Ureter (tissue), 1 donor: ENCODE measurements at regions not wholly inside any gene's neighbourhood (a gene's known extent, or its start where the extent isn't known, plus 50 kb on each side); places are given as distances from the start of the nearest gene placed in this dataset.
"Not testable (repeated sequence)": the region's sequence is repeated elsewhere in the genome, so short reads cannot be mapped to it uniquely, and the experiment has no call there.

Experiments
- DNase-seq: peaks from one replicate; pipeline ENCODE4 v3.0.0-alpha.2; 2020; ENCODE audit warnings: low spot score
- donor health status: DM: yes; HTN: yes; CAD: no.

DNA sequence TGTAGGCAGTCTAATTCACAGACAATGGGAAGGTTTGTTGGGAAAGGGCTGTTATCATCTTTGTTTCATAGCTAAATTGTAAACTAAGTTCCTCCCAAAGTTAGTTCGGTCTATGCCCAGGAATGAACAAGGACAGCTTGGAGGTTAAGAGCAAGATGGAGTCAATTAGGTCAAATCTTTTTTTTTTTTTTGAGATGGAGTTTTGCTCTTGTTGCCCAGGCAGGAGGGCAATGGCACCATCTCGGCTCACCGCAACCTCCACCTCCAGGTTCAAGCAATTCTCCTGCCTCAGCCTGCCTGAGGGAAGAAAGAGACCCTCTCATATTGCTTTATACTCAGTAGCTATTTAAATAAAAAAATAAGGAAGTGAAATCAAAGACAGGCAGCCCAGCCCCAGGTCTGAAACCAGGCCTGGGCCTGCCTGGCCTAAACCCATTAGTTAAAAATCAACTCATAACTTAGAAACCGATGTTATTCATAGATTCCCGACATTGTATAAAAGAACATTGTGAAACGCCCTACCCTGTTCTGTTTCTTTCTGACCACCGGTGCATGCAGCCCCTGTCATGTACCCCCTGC lies 297.4 kb upstream of the SGCG start:
- DNase-seq: no peak

DNA sequence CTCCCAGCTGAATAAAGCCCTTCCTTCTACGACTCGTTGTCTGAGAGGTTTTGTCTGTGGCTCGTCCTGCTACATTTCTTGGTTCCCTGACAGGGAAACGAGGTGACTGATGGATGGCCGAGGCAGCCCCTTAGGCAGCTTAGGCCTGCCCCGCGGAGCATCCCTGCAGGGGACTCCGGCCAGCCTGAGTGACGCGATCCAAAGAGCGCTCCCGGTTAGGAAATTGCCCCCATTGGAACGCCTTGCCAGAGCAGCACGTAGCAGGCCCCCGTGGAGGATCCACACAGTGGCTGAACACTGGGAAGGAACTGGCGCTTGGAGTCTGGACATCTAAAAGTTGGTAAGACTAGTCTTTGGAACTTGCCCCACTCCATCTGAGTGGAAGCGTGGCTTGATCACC lies 296.8 kb upstream of the SGCG start:
- no peak for DNase-seq

DNA sequence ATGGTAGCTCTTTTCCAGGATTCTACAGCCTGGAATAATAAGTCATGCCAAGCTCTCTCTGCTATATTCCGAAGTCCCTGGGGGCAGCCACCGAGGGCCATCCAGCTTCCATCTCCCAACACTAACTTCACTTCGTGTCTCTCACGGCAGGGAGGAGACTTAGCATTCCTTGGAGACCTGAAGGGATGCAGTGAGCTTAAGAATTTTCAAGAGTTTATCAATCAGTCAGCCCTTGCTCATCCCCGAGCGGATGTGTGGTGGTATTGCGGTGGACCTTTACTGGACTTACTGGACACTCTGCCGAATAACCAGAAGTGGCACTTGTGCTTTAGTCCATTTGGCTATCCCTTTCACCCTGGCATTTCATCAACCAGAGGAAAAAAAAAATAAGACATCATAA lies 294.7 kb upstream of the SGCG start:
- not testable (repeated sequence) for DNase-seq

DNA sequence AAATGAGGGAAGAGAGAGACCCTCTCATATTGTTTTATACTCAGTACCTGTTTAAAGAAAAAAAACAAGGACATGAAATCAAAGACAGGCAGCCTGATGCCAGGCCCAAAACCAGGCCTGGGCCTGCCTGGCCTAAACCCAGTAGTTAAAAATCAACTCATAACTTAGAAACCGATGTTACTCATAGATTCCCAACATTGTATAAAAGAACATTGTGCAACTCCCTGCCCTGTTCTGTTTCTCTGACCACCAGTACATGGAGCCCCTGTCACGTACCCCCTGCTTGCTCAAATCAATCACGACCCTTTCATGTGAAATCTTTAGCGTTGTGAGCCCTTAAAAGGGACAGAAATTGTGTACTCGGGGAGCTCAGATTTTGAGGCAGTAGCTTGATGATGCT lies 291.4 kb upstream of the SGCG start:
- not testable (repeated sequence) for DNase-seq

DNA sequence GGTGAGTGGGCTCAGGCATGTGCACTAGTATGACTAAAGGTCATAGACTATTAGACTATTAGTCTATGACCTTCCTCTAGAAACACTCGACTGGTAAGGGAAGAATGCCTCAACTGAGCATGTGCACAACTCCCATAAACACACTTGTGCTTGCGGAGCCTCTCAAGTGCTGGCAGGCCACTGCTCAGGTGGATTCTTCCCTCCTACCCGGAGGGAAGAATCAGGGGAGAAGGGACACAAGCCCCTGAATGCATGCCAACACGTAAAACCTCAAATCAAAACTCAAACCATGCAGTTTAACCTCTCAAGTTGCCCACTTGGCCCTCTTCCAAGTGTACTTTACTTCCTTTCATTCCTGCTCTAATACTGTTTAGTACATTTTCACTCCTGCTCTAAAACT lies 287.6 kb upstream of the SGCG start:
- DNase-seq: no peak

DNA sequence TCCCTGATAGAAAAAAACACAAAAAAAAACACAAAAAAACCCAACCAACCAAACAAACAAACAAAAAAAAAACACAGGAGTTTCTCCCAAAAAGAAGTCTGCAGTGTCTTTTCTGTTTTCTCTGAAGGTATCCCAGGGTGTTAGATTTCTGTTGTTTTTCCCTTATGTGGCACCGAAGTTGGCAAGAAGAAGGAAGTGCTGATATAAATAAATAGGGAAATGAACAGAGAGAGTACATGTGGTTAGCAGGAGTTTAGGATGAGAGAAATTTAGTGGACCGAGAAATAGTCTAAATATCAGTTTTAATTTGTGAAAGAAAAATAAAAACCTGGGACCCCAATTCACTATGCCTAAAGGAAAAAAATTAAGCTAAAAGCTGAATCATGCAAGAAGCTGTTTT lies 287.0 kb upstream of the SGCG start:
- DNase-seq: no peak

DNA sequence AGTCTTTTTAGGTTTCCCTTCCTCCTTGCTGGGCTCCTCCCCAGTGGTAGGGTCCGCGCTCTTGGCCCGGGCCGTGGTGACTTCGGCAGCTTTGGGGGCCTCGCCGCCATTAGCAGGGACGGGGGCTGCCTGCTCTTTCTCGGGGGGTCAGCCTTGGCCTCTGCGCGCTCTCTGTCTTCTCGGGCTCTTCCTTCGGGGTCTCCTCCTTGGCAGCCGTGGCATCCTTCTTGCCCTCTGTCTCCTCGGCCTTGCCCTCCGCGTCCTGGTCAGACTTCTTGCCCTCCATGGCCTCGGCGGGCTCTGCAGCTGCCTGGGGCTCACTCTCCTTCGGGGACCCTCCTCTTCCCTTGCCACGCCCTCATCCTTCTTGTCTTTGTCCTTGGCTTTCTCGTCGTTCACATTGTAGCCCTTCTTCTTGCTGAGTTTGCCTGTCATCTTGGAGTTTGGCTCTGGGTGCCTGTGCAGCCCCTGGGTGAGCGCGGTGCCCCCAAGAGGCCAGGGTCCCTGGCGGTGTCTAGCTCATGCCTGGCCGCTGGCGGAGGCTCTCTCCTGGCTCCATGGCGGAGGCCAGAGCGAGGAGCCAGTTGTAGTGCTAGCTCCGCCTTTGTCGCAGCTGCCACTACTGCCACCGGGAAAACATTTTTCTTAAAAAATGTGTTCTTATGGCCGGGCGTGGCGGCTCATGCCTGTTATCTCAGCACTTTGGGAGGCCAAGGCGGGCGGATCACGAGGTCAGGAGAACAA lies 283.0 kb upstream of the SGCG start:
- DNase-seq: no peak

DNA sequence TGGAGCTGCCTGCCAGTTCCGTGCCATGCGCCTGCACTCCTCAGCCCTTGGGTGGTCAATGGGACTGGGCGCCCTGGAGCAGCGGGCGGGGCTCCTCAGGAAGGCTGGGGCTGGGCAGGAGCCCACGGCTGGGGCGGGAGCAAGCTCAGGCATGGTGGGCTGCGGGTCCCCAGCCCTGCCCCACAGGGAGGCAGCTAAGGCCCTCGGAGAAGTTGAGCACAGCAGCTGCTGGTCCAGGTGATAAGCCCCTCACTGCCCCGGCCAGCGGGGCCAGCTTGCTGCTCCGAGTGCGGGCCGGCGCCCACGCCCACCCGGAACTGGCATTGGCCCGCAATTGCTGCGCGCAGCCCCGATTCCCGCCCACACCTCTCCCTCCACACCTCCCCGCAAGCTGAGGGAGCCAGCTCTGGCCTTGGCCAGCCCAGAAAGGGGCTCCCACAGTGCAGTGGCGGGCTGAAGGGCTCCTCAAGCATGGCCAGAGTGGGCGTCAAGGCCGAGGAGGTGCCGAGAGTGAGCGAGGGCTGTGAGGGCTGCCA lies 280.3 kb upstream of the SGCG start:
- not testable (repeated sequence) for DNase-seq

DNA sequence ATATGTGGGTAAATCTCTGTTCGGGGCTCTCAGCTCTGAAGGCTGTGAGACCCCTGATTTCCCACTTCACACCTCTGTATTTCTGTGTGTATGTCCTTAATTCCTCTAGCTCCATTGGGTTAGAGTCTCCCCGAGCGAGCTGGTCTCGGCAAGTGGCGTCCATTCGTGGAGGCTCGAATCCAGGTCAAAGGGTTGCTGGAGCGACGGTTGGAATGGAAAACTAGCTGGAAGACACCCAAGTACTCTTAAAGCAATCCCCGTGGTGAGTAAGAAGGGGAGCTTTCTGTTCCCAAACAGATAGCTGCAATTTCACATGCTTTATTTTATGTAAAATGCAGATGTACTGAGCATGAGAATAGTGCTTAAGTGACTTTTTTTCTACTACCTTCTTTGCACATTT lies 277.5 kb upstream of the SGCG start:
- DNase-seq: no peak

DNA sequence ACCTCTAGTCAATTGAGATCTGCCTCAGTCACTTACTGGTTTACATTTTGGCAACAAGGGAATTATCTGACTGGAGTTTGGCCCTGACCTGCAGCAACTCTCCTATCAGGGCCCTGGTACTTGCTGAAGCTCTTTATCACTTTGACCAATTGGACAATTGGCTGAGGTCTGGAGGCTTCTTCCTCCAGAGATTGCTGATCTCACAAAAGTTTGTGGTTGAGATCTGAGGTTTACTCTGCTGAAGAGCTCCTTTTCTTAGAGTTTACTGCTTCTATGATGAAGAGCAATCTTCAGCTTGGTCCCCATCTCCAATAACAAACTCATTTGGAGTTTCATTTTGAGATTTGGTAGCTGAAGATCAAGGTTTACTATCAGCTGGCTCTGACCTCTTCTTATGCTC lies 276.9 kb upstream of the SGCG start:
- DNase-seq: no peak

DNA sequence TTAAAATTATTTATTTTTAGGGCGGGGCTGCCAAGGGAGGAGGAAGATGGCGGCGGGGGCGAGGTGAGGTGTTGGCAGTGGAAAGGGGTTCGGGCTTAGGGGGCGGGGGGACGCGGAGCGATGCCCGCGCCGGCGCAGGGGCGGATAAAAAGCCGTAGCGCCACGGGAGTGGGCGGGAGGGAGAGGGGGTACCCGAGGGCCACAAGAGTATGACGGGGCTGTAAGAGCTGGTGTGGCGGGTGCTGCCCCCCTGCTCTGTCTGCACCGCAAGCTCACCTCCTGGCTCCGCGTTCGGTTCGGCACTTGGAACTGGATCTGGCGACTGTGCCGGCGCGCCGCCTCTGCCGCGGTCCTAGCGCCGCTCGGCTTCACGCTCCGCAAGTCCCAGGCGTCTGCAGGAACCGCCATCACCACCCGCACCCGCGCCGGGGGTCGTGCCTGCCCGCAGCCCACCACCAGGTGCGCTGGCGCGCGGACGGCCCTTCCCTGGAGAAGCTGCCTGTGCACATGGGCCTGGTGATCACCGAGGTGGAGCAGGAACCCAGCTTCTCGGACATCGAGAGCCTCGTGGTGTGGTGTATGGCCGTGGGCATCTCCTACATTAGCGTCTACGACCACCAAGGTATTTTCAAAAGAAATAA lies 265.2 kb upstream of the SGCG start:
- peak; percentile 65 for DNase-seq

DNA sequence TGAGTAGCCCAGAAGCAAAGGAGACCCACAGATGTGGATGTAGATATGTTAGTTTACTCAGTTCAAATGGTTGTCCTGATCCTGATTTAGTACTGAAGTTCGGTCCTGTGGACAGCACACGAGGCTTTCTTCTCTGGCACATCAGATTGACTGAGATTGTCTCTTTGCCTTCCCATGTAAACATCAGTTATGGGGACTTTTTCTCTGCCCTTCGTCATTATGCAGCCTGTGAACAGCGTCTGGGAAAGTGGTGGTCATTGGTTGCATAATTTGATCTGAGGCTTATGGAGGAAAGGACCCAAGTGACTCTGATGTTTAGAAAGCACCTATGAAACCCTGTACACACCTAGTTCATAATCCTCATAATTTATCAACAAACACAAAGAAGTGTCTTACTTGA lies 264.5 kb upstream of the SGCG start:
- DNase-seq: not testable (repeated sequence)

DNA sequence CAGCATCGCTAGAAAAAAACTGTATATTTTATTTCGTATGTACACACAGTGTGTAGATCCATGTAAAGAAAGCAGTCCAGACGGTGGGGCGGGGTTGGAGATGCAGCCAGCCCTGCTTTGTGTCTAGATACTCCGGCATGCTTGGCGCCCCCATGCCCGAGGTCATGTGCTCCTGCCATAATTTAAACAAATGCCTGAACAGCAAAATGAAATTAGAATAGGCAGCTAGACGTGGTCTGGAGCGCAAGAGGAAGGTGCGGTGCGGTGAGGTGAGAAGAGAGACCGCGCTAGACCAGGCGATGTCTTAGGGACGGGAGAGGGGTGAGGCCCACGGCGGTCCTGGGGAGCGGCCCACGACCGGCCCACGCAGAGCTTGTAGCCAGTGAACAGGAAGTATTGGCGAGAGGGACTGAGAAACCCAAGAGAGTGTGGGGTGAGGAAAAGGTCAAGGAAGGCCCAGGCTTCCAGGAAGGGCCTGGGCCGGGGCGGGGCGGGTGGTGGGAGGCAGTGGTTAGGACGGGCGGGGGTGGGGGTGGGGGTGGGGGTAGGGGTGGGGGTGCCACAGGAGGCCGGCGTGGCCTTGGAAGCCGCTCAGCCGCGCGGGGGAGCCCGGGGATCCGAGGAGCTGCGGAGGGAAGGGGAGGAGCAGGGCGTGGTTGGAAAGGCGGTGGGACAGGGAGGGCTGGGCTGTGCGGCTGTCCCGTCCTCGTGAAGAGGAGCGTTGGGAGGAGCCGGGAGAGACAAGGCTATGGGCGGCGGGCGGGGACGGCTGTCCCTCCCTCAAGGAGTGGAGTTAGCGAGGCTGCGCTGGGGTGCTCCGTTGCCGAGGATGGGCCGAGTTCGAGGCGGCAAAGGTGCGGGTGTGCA lies 254.7 kb upstream of the SGCG start:
- peak; percentile 84 for DNase-seq

DNA sequence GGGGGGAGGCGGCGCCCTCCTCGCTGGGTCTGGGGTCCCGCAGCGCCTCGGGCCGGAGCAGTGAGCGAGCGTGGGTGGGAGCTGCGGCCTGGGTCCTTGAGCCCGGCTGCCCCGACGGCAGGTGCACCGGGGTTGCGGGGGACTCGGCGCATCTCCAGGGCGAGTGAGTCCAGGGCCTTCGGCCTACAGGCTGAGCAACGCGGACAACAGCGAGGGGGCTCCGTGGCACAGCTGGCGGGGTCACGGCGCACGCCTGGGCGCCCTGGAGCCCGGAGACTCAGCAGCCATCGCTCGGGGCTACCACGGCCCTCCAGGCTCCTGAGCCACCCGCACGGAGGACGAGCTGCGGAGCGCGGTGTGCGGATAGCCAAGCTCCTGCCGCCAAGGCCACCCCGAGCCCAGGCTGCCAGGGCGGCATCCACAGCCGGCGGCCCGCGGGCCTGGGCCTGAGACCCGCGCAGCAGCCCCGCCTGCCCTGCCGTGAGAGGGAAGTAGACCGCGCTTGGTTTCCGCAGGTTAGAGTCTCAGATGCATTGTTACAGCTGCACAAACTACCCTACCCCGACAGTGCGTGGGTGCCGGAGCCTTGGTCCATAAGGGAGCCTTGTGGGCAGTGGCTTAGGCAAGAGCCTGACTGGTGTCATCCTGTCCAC lies 253.9 kb upstream of the SGCG start:
- DNase-seq: no peak

DNA sequence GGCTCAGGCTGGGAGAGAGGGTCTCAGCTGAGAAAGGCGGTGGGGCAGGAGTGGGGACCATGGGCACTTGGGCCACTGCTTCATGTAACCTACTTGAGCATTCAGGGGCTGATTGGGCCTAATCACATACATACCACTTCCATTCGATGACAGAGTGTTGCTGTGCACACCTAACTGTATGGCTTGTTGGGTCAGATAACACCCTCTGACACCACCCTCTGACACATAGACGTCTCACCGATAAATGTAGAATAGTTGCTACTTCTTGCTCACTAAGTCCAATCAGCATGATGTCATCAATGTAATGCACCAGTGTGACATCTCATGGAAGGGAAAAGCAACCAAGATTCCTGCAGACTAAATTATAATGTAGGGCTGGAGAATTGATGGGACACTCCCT lies 252.9 kb upstream of the SGCG start:
- not testable (repeated sequence) for DNase-seq

DNA sequence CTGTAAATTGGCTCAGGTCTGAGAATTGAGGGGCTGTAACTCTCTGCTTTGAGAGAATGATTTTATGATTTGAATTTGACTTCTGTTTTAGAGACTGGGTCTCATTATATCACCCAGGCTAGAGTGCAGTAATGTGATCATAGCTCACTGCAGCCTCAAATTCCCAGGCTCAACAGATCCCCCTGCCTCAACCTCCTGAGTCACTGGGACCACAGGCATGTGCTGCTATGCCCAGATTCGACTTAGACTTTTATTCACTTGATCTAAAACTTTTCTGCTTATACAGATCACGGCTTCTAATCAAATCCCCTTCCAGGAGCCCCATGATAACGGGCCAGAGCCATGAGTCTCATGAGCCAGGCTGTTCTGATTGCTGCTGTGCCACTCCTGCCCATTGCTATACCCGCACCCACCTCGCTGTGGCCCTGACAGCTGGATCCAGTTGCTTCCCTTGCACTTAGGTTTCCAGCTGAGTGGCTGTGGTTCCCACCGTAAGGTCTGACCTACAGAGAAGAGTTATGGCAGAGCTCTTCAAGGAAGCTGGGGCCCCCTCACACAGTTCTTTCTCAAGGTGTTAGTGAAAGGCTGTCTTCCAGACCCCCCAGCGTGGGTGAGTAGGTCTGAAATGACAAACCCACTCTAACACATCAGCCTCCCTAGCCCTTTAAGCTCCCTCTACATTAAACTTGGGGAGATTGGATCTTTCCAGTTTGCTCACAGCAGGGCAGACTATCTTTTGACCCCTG lies 251.2 kb upstream of the SGCG start:
- no peak for DNase-seq

DNA sequence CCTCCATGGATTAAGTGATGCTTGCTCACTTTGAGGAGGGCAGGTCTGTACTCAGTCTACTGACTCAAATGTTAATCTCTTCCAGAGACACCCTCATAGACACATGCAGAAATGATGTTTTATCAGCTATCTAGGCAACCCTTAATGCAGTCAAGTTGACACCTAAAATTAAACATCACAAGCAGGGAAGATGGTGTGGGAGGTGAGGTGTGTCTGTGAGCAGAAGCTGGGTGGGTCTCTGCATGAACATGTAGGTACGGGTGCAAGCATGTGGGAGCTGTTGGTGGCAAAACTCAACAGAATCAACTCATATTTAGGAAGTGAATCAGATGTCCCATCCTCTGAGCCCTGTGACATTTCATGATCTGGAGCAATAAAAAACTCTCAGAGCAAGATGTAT lies 249.2 kb upstream of the SGCG start:
- DNase-seq: no peak

DNA sequence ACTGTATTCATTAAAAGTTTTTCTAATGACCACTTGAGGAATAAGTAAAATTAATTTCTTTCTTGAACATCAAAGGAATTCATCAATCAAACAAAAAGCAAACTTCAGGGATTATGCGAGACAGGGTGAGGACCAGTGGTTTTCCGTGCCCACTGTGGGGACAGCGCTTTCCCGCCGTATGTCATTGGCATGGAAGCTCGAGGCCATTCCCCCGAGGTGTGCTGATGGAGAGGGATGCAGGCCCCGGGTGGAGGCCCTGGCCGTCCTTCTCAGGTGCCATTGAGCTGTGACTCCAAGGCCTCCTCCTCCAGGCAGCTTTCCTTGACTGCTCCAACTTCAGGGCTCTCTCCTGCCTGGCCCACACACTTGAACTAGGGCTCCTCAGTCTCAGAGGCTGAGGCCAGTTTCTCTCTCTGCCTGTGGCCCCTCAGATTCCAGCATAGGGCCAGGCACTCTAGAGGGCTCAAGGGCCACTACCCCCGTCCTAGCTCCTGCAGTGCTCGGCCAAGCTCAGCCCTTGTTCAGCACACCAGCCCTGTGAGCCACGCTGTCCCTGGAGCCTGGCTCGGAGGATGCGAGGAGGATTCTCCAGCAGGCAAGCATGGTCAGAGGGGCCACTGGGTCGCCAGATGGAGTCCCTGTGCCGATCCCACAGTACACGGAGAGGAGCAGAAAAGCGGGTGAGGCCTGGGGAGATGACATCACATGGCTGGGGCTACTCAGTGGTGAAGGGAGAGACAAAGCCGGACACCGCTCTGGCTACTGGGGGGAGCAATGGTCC lies 248.0 kb upstream of the SGCG start:
- not testable (repeated sequence) for DNase-seq

DNA sequence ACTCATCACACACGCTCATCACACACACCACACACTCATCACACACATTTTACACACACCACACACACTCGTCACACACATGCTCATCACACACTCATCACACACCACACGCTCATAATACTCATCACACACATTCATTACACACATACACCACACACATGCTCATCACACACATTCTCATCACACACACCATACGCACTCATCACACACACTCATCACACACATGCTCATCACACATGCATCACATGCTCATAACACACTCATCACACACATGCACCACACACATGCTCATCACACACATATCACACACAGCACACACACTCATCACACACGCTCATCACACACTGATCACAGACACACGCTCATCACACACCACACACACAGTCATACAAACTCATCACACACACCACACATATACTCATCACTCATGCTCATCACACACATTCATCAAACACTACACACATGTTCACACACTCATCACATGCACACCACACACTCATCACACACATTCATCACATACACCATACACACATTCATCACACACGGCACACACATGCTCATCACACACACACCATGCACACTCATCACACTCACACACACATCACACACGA lies 247.1 kb upstream of the SGCG start:
- no peak for DNase-seq
